ENCODE measurements at regions not wholly inside any gene's neighbourhood (a gene's known extent, or its start where the extent isn't known, plus 50 kb on each side); places are given as distances from the start of the nearest gene placed in this dataset.

GRCh38 chr7:438916-439315, 80.7 kb downstream of the PDGFA start:
- dilution Hi-C loops (cut with MboI; ENCODE audit: extremely low pct_ligation_motif_present, low sequenced_read_pairs), result no loop called here
- Histone ChIP-seq H4K20me1 (replicated peaks; ENCODE audit: control insufficient read depth, extremely low read depth, insufficient read depth, low read length) (no peaks in the 10 kb centered on the region), H2AFZ (ENCODE audit: low read depth, low read length) (no peak overlapping the region), H3K4me1 (ENCODE audit: control insufficient read depth, extremely low read depth, insufficient read depth, low read length) (peaks cover 8% of the 10 kb centered on the region), H3K27me3 (ENCODE audit: control insufficient read depth in 2 of 2, insufficient read depth in 2 of 2, low read length in 2 of 2) (no peaks in the 10 kb centered on the region), H3K4me2 (ENCODE audit: insufficient read depth, low read length) (no peak overlapping the region), H3K36me3 (ENCODE audit: control insufficient read depth in 2 of 2, extremely low read depth in 1 of 2, insufficient read depth in 2 of 2, low read length in 2 of 2) (no peaks in the 10 kb centered on the region), H3K9me3 (replicated peaks; ENCODE audit: control insufficient read depth, insufficient read depth, low read length) (no peaks in the 10 kb centered on the region), H3K9me1 (replicated peaks; ENCODE audit: control insufficient read depth, extremely low read depth, insufficient read depth, low read length) (no peaks in the 10 kb centered on the region), H3K9ac (replicated peaks; ENCODE audit: extremely low read depth, insufficient read depth, low read length) (no peak overlapping the region), H3K79me2 (ENCODE audit: control insufficient read depth, insufficient read depth, low read length) (no peaks in the 10 kb centered on the region), H3K27ac (ENCODE audit: insufficient read depth, low read depth, low read length) (no peak overlapping the region), H3K4me3 (replicated peaks in 1 of 3; ENCODE audit: insufficient read depth in 1 of 3, low read depth in 1 of 3, low read length in 3 of 3) (no peak overlapping the region)
- TF ChIP-seq MYC (IDR thresholded peaks at IDR 0.05; ENCODE audit: low read depth, low read length) (no peak), POLR2A (IDR thresholded peaks at IDR 0.05; ENCODE audit: low read depth, low read length) (no peak), JUN (IDR thresholded peaks at IDR 0.05; ENCODE audit: borderline replicate concordance, insufficient read depth, insufficient read length, low read depth) (no peak), MAX (IDR thresholded peaks at IDR 0.05; ENCODE audit: insufficient read depth, insufficient read length) (no peak), FOS (IDR thresholded peaks at IDR 0.05; ENCODE audit: borderline replicate concordance, insufficient read depth, low read length) (no peak), EZH2 (IDR thresholded peaks at IDR 0.05; ENCODE audit: borderline replicate concordance, low read depth, low read length, severe bottlenecking) (no peak), GATA2 (IDR thresholded peaks at IDR 0.05; ENCODE audit: insufficient read depth, insufficient read length, low read depth, low read length) (no peak), POLR2AphosphoS5 (IDR thresholded peaks at IDR 0.05; ENCODE audit: insufficient read depth, low read depth, low read length) (no peak), CTCF (IDR thresholded peaks at IDR 0.05; ENCODE audit: extremely low read depth in 1 of 2, insufficient read depth in 1 of 2, low read depth in 1 of 2, low read length in 2 of 2) (no peak)
- intact Hi-C loops (cut with micrococcal nuclease), result loop anchor here (5.0 kb wide), 1 partner anchor 63 kb away; no protein-coding TSS in a partner anchor
- ChIA-PET CTCF (no interaction called here), POLR2A (no interaction called here)
- no TSS peak for BruUV-seq (replicated peaks)
- FAIRE-seq (no peak), DNase-seq (ENCODE audit: low read depth, low spot score) (no peak)

All from endothelial cell of umbilical vein (primary cell).